Stimulated activated CD4-positive, alpha-beta T cell treated with anti-CD3 and anti-CD28 coated beads, TNF-alpha, amount 100 ng/mL, for 48 hours (primary cell): ENCODE measurements at regions not wholly inside any gene's neighbourhood (a gene's known extent, or its start where the extent isn't known, plus 50 kb on each side); places are given as distances from the start of the nearest gene placed in this dataset.
"Not testable (repeated sequence)": the region's sequence is repeated elsewhere in the genome, so short reads cannot be mapped to it uniquely, and the experiment has no call there.

Source experiments
- DNase-seq, 3 donors: peaks; one replicate each; pipeline ENCODE4 v3.0.0-alpha.2; 2020; ENCODE audit warnings: low read depth in 3 of 3

DNA sequence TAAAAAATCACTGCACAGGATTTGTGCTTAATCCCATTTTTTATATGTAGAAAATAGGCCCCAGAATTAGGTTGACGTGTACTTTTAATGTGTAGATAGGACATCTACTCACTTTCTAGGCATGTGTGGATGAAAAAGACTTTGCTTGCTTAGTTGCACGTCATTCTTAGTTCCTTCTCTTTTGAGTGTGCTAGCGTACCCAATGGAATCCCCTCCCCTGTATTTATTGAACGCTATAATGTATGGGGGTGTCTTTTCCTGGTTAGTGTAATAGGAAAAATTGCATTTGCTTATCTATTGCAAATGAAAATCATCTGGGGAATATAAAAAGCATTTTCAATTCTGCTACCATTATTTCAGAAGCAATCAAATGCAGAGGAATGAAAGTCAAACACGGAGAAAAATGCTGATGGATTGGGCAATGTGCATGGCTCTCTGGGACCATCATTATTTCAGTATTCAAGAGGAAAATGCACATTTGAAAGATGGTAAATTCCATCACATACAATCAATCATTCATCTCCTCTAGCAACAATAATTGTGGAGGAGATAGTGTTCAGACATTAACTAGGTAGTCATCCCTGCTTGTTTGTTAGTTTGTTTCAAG, 277.0 kb upstream of the B3GALT2 start:
- DNase-seq, result no peak

DNA sequence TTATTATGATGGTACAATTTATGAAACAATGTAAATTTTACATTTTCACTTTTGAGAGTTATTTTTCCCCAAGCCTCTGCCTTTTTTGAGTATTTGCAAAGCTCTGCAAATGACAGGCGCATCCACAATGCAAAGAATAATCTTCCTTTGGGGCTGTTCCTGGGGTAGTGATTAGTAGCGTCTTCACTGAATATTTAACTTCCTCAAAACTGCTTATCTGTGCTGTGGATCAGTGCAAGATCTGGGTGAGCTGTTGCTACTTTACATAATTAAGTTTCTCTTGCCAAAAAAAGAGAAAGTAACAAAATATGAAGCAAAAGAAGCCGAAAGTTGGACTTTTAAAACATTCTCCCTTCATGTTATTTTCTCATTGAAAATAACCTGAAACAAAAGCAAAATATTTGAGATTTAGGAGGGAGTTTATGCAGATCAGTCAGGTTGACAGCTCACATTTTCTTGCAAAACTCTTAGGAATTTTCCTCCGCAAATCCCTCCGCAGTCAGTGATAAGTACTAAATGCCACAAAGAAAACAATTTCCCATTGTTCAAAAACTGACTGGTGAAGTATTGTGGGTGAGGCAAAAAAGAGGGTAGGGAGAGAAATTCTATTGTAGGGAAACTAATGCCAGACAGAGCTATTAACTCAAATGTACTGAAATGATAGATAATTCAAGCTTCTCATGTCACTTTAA, 276.4 kb upstream of the B3GALT2 start:
- no peak for DNase-seq

DNA sequence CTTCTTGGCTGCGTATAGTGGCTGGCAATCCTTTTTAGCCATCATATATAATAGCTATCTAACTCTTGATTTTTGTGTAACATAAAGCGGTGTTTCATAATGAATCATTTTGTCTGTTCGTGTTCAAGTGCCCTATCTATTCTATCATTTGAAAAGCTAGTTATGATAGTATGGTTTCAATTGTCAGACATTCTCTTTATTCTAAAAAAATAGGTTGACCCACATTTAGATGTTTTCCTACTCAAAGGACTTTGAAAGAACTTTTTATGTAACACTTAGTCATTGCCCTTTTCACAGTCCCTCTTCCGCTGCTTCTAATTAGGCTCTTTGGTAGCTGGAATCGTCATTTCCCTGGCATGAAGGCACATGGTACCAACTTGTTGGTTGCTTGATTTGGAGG, 272.2 kb upstream of the B3GALT2 start:
- no peak for DNase-seq

DNA sequence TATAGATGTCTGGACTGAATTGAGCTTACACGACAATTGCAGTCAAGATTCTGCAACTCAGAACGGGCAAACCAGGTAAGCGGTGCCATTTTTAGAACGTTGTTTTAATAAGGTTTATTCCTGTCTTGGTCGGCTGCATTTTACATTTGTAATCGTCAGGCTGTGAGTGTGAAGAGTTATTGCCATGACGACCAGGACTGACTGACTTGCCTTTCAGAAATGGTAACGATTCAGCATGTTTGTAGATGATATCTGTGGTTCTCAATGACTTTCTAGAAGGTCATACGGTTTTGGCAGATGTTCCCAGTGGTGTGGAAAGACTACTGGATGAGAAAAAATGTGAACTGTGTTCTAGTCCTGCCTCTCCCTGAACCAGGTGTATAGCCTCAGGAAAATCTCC, 271.3 kb upstream of the B3GALT2 start:
- DNase-seq, result no peak

DNA sequence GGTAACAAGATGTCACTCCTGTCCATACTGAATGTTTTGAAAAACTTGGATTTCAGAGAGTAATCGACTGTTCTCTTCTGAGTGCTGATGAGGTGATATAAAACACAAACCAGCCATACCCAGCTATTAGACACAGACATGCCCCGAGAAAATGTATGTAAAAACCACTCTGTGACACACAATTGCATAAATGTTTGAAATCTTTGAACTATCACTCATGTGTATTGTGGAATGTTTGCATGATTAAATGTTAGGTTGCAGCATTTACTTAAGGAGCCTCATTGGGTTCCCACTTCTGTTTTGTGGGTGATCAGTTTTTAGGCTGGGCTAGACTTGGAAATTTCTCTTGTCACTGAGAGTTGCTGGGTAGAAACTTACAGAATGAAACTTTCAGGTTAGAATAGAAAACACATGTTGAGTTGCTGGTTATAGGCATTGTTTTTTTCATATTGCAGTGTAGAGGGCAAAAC, 270.4 kb upstream of the B3GALT2 start:
- no peak for DNase-seq

DNA sequence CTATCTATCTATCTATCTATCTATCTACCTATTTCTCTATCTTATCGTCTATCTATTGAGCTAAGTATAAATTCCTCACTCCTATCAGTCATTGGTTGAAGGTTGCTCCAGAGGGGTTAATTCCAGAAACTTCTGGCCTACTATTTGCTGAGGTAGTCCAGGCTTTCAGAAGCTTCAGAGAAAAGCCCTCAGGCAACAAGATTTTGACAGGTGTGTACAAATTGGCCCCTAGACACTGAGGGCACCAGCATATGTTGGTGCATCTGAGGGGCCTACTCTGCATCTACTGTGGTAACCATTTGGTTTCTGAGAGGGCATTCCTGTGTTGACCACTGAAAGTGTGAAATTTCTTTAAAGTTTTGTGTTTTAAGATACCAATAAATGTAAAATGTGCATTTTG, 265.2 kb upstream of the B3GALT2 start:
- DNase-seq, result no peak

DNA sequence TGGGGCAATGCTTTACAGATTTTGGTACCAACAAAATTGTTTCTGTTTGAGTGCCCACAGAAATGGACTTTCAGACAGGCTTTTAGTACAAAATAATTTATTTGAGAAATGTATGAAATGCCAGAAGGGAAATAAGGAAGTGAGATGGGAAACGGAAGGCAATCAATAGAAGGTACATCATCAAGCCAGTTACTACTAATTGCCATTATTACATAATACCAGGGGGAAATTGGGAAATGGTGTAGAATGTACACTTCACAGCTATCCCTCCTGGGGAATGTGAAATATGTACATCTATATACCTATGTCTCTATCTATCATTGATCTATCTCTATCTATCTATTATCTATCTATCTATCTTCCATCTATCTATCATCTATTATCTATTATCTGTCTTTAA, 264.6 kb upstream of the B3GALT2 start:
- DNase-seq, result no peak

DNA sequence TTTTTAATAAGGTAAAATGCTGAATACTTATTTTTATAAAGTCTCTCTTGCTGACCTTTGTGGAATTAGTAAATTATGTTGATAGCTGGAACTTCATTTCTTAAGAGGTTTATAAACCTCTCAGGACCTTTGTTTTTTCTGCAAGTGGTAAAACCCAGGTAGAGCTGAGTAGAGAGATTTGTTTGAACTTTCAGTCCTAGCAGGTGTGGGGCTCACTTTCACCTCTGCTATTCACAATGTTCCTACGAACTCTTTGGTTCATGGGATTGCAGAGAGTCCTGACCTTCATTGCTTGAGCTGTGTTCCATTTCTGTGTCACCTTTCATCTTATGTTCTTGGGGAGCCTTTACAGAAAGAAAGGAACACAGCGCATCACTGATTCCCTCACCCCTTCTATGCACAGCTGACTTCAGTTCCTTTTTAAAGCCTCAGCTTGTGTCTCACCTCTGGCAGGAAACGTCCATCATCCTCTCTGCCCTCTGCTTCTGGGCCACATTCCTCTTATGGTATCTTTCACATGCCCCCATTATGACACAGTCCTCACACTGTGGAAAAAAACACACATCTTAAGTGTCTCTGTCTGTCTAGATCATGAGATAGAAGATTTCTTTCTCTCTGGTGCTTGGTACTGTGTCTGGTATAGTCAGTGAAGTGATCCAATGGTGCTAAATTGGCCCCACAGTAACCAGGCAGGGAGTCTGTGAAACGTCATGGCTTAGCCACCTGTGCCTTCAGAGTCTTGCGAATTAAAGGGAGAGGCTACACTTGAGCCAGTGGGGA, 262.5 kb upstream of the B3GALT2 start:
- DNase-seq, result no peak

DNA sequence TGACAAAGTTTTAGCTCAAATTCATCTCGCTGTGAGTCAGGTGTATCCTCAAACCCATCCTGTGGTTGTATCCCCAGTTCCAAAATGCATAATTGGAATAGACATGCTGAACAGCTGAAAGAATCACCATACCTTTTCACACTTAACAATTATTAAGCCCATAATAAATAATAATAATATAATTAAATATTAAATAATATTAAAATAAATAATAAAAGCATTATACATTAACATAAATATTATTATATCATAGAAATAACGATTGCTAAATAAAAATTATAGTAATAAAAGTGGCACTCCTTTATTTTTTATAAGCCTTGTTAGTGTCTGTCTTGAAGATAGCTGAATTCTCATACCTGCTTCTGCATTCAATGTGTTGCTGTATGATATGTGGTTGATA, 257.5 kb upstream of the B3GALT2 start:
- DNase-seq, result no peak

DNA sequence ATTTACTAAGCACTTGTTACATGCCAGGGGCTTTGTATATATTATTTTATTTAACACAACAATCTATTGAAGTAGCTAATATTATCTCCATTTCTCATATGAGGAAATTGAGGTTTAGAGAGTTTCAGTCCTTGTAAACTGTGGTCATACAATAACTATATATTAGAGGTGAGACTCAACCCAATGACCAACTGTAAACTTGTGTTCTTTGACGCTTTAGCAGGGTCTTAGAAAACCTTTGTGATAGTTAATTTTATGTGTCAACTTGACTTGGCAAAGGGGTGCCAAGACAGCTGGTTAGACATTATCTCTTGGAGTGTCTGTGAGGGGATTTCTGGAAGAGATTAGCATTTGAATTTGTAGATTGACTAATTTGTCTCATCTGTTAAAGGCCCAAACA, 252.4 kb upstream of the B3GALT2 start:
- no peak for DNase-seq

DNA sequence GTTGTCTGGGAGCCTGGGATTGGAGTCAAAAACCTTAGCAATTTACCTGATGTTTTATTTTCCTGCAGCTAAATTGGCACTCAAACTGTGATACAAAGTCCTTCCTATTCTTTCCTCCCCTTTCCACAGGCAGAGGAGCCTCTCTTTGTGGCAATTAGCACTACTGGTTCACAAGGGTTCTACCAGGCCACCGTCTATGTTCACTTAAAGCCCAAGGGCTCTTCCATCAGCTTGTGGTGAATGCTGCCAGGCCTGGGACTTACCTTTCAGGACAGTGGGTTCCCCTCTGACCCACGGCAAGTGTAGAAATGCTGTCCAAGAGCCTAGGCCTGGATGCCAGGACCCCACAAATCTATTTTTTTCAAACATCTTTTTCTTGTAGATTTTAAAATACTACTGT, 251.9 kb upstream of the B3GALT2 start:
- DNase-seq, result no peak

DNA sequence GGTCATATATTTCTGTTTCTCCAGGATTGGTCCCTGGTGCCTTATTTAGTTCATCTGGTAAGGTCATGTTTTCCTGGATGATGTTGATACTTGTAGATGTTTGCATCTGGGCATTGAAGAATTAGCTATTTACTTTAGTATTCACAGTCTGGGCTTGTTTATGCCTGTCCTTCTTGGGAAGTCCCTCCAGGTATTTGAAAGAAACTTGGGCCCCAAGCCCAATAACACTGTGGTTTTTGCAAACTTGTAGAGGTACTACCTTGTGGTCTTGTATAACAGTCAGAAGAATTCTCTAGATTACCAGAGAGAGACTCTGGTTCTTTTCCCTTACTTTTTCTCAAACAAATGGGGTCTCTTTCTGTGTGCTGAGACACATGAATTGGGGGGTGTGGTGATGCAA, 251.4 kb upstream of the B3GALT2 start:
- DNase-seq, result no peak

DNA sequence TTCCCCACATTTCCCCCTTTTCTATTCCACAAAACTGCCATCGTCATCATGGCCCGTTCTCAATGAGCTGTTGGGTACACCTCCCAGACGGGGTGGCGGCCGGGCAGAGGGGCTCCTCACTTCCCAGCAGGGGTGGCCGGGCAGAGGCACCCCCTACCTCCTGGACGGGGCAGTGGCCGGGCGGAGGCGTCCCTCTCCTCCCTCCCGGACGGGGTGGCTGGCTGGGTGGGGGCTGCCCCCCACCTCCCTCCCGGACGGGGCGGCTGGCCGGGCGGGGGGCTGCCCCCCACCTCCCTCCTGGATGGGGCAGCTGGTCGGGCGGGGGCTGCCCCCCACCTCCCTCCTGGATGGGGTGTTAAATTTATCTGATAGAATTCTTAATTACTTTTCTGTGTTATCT, 250.9 kb upstream of the B3GALT2 start:
- DNase-seq, result not testable (repeated sequence)

DNA sequence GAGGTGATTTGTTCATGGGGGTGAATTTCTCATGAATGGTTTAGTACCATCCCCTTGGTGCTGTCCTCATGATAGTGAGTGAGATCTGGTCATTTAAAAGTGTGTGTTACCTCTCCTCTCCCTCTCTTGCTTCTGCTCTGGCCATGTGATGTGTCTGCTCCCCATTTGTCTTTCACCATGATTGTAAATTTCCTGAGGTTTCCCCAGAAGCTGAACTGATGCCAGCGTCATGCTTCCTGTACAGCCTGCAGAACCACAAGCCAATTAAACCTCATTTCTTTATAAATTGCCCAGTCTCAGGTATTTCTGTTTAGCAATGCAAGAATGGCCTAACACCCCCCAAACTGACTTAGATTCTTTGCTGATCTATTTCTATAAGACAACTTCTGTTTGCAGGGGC, 249.4 kb upstream of the B3GALT2 start:
- no peak for DNase-seq

DNA sequence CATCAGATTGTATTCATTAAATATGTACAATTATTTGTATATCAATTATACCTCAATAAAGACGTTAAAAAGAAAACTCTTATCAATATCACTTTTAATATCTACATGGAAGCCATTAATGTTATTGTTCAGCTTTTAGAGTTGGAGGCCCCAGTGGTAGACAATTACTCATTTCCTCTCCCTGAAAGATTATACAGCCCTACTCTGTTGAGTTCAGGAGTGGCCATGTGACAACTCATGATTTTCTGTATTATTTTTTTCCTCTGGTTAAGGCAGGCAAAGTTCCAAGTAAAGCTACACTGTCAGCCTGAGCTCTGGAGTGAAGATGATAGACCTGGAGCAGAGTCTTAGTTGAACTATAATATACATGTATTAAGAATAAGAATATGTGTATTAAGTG, 247.9 kb upstream of the B3GALT2 start:
- no peak for DNase-seq

DNA sequence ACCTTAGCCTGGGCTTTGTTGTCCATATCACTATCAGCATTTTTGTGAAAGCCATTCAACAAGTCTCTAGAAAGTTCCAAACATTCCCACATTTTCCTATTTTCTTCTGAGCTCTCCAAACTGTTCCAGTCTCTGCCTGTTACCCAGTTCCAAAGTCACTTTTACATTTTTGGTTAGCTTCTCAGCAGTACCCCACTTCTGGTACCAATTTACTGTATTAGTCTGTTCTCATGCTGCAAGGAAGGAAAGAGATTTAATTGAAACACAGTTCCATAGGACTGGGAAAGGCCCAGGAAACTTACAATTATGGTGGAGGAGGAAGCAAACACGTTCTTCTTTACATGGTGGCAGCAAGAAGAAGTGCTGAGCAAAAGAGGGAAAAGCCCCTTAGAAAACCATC, 247.2 kb upstream of the B3GALT2 start:
- no peak for DNase-seq

DNA sequence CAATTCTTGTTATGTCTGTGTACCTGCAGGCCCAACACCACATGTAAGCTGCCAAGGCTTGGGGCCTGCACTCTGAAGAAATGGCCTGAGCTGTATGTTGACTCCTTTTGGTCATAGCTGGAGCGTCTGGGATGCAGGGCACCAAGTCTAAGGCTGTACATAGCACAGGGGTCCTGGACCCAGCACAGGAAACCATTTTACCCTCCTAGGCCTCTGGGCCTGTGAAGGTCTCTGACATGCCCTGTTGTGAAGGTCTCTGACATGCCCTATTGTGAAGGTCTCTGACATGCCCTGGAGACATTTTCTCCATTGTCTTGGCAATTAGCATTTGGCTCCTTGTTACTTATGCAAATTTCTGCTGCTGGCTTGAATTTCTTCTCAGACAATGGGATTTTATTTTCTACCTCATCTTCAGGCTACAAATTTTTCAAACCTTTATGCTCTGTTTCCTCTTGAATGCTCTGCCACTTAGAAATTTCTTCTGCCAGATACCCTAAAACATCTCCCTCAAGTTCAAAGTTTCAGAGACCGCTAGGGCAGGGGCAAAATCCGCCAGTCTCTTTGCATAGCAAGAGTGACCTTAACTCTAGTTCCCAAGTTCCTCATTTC, 246.7 kb upstream of the B3GALT2 start:
- DNase-seq, result no peak

DNA sequence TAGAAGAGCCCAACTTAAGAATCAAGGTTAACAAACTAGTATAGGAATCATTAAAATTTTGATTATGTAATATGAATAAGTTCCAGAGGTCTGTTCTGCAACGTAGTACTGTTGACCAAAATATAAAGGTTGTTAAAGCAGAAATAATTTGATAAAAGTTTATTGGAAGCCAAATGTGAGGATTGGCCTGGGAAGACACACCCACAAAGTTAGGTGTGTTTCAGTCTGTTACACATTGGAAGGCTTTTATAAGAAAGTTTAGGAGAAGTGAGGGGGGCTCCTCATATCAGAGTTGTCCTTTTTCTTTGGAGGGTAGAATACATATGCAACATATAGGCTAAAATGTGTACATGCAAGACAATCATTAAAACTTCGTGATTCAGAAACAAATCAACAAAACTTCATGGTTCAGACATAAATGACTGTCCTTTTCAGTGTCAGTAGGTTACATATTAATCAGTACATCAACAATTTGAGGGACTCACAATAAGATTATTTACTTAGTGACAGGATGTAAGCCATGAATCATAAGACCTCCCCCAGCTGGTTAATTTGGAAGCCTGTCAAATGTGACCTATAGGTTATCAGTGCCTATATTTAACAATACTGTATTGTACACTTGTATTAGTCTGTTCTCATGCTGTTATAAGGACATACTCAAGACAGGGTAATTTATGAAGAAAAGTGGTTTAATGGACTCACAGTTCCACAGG, 245.0 kb upstream of the B3GALT2 start:
- DNase-seq, result no peak

DNA sequence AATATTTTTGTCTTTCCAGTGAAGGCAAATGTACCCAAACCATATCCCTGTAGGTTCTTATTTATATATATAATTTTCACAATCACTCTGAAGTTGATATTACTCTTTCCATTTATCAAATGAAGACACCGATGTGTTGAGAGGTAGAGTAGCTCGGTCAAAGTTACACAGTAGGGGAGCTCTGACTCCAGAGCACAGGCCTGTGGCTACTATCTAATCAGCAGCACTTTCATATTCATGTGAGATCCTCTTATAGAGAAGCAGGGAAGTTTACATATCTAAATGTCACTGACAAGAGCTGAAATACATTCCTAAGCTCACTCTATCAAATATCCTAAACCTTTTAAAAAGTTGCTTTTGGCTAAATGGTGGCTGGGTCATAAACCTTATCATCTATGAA, 241.1 kb upstream of the B3GALT2 start:
- no peak for DNase-seq

DNA sequence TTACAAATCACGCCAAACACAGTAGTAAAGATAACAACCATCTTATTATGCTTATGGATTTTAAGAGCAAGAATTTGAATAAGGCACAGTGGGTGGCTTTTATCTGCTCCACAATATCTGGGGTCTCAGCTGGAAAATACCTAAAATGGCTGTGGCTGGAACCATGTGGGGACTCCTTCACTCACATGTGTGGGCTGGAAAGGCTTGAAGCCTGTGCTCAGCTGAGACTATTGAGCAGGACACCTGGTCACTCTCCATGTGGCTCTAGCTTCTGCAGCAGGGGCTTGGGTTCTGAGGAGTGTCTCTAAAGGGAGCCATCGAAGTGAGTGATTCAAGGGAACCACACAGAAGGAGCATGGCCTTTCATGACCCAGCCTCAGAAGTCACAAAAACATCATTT, 239.6 kb upstream of the B3GALT2 start:
- DNase-seq, result no peak

DNA sequence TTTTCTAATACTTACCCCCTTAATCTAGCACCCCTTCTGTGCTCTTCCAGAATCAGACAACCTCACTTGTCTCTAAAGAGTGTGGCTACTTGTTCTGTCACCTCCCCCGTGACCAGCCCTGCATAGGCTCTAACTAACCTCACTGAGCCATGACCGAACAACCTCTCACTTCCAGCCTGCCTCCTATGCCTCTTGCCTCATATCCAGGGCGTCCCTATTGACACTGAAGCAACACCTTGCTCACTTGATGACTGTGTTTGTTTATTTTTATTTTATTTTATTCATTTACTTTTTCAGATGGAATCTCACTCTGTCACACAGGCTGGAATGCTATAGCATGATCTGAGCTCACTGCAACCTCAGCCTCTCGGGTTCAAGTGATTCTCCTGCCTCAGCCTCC, 235.1 kb upstream of the B3GALT2 start:
- no peak for DNase-seq

DNA sequence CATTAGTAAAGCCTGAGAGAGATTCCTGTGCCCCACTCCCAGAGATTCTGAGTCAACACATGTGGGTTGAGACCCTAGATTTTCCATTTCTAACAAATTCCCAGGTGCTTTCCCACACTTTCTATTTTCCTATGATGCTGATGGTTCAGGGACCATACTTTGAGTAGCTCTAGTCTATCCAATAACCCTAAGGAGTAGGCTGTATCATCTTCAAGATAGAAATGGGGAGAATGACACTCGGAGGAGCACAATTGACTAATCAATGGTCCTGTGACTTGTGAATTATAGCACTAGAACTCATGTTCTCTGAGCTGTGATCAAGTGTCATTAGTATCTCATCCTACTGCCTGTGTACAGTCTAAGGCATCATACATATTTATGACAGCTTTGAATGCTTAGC, 232.9 kb upstream of the B3GALT2 start:
- no peak for DNase-seq
